C4-2B (cell line): ENCODE measurements at regions not wholly inside any gene's neighbourhood (a gene's known extent, or its start where the extent isn't known, plus 50 kb on each side); places are given as distances from the start of the nearest gene placed in this dataset.
"Not testable (repeated sequence)": the region's sequence is repeated elsewhere in the genome, so short reads cannot be mapped to it uniquely, and the experiment has no call there.

Source experiments
- CTCF ChIP-seq: fragments of 450-650 bp; conservative IDR thresholded peaks from 2 replicates; pipeline ENCODE4 v1.5.1; 2017; ENCODE audit warnings: mild to moderate bottlenecking
- ZFX ChIP-seq: fragments of 450-650 bp; IDR thresholded peaks from 2 replicates; pipeline ENCODE4 v1.6.1; 2017

GRCh38 chr15:22665059-22665702 is 121.3 kb upstream of the NIPA1 start:
- not testable (repeated sequence) for TF ChIP-seq CTCF, ZFX
